GM21390 (cell line): ENCODE measurements at regions not wholly inside any gene's neighbourhood (a gene's known extent, or its start where the extent isn't known, plus 50 kb on each side); places are given as distances from the start of the nearest gene placed in this dataset.
"Not testable (repeated sequence)": the region's sequence is repeated elsewhere in the genome, so short reads cannot be mapped to it uniquely, and the experiment has no call there.

Experiments used
- ATAC-seq: cut with Tn5 transposase; IDR thresholded peaks from one replicate; pipeline ENCODE4 v1.9.1; 2021; ENCODE audit not compliant: unreplicated experiment

DNA sequence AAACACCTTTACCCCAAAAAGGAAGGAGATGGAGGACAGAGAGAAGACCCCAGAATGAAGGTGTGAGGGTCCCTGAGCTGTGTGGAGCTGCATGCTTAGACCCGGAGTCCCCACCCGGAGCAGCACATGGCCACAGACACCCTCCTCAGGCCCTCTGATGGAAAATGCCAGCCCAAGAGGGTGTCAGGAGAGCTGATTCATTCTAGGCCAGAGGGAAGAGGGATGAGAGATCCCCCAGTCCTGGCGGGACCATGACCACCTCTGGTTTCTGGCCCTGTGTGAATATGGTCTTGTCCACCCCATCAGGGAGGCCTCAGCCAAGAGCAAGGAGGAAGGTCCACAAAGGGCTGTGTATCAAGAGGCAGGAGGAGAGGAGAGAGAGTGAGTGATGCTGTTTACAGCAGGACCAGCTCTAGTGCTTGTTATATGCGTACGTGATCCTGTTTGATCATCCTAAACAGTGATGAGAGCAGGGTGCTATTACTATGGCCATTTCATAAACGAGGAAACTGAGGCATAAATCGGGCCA, 186.6 kb upstream of the HAAO start:
- no peak for ATAC-seq

DNA sequence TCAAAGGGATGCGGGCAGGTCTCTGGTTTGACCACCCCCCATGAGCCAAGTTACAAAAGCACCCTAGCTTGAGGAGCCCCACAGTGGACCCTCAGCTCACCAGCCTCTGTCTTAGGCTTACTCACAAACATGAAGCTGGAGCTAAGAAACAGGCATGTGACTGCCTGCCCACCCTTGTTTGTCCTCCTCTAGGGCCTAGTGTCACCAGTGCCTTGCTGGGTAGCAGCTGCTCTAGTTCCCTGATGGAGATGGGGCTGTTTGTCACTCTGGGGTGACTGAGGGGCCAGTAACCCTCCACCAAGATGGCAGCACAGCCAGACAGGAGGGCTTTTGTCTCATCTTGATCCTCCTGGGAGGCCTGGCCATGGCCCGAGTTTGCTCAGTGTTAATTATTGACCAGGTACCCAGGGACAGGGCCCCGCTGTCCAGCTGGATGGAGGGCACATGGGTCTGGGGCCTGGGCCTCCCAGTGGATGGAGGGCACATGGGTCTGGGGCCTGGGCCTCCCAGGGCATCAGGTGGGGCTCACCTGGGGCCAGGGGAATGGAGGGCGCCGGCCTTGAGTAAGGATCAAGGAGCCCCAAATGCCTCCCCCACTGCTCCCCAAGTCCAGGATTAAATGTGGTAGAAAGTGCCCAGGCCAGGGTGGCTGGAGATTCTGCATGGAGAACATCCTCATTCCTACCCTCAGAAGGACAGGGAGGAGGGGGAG, 185.9 kb upstream of the HAAO start:
- ATAC-seq, result no peak

DNA sequence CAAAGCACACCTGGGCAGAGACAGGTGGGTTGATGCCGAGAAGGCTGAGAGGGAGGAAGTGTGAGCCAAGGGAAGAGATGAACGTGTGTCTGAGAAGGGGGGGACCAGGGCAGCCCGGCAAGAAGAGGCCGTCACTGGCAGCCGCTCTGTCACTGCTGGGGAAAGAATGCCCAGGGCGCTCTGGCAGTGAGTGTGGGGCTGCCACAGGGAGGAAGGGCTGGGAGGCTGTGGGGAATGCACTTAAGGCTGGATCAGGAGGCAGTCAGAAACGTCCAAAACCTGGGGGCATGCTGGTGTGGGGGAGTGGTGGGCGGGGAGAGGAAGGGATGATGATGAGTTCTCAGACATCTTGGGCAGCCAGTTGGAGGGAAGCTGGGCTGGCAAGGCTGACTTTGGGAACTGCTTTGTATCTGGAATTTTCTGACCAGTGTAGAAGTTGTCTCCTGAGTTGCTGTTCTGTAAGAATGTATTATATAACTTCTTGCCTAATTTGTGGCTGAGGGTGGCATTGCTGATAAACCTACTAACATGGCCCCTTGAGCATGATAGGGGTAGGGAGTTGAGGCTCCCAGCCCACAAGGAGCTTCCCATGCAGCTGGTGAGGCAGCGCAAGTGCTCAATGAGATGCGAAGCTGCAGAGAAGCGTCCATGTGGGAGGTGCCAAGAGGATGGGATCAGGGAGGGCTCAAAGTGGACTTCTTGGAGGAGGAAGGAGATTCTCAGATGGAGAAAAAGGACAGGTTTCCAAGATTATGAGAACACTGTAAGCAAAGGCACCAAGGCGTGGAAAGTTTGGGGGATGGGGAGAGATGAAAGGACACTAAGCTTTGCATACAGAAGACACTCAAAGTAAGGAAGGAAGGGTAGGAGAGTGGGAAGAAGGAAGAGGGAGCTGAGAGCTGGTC, 185.1 kb upstream of the HAAO start:
- no peak for ATAC-seq

DNA sequence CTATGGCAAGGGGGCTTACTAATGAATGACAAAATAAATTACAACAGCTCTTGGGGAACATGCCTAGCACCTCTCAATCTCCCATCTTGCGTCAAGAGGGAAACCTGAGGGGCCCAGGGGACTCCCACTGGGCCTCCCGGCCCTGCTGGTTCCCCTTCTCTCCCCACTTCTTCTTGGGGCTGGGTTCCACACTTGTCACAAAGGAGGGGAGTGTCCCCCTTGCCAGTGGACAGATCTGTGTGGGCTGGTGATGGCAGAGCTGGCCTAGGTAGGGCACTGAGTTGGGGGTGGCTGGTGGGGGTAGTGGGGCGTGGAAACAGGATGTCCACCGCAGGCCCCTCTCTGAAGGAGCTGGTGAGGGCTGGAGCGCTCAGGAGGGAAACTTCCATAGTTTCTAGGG, 184.0 kb upstream of the HAAO start:
- no peak for ATAC-seq

GRCh38 chr2:42974721-42975717, 182.6 kb upstream of the HAAO start:
- ATAC-seq, result no peak

DNA sequence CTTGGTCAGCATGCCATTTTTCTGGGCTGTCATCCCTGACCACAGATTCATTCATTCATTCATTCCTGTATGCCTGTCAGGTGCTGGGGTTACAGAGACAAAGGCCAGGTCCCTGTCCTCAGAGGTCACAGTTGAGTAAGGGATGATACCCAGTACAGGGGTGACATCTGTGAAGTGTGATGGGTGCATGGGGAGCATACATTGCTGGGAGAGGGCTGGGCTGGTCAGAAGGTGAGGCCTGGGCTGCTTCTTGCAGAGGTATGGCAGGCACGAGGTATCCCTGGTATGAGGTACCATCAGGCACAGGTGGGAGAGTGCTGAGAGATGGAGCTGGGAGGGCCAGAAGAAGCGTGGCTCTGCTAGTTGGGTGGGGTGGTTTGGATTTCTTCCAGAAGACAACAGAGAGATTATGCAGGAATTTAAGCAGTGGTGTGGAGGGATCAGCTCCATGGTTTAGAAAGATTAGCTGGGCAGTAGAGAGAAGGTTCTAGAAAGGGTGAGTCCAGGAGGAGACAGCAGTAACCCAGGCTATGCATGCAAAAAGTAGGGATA, 181.9 kb upstream of the HAAO start:
- ATAC-seq, result no peak

- no peak for ATAC-seq
Observed at GRCh38 chr2:42973726-42974125, 181.3 kb upstream of the HAAO start.

GRCh38 chr2:42972933-42973516, 180.6 kb upstream of the HAAO start:
- ATAC-seq, result not testable (repeated sequence)

DNA sequence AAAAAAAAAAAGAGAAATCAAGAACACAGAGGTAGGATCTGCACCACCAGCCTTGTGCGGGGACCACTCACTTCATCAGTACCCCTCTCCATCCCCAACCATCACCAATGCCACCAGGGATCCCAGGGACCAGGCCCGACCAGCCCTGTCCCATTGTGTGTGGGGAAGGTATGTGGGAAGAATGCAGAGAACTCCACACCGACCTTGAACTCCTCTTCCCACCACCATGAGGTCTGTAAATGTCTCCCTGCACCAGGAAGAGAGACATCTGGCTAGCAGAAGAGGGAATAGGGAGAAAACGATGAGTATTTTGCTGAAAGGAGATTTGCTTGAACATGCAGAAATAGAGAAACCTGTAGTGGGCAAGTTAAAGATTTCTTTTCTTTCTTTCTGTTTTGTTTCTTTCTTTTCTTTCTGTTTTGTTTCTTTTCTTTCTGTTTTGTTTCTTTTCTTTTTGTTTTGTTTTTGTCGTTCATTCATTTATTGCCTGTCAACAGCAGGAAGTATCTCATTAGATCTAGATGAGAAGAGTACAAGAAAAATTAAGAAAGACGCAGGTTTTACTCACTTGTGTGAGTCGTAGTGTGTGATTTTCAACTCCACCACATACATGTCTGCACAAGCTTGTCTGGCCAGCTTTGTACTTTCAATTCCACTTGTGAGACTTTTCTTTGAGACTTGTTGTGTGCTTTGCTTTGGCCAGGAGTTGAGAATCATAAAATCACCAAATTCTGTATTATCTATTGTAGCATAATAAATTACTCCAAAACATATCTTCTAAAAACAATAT, 179.8 kb upstream of the HAAO start:
- ATAC-seq, result no peak

- no peak for ATAC-seq
Observed at GRCh38 chr2:42971381-42971780, 179.0 kb upstream of the HAAO start.

- ATAC-seq, result no peak
Observed at GRCh38 chr2:42970151-42970550, 177.8 kb upstream of the HAAO start.

- no peak for ATAC-seq
Observed at GRCh38 chr2:42969231-42970150, 177.1 kb upstream of the HAAO start.

DNA sequence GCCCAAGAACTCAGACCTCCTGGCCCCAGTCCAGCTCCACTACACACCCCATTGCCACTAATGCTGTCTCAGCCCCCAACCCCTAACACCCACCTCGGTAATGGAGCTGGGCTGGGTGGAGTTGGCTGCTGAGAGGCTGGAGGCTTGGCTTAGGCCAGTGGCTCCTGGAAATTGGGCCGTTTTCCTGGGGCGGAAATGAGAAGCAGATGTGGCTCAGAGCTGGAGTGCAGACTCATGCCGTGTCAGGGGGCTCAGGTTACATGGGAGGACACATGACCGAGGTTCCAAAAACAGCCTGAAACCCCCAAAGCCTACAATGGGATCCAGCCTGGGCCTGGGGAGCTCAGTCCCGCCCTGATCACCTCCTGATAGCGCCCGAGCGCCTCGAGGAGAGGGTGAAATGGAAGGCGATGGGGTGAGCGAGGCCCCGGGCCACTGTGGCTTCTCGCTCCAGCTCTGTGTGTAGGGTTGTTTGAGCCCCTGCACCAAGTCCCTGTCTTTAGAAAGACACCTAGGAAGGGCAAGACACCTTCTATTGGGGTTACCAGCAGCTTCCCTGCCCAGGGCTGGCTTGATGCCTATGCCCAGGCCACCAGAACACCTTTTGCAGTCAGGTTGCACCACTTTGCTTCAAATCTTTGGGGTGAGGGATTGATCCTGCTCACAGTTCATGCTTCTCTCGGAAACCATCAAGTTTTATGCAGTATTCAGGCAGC, 175.7 kb upstream of the HAAO start:
- no peak for ATAC-seq

GRCh38 chr2:42965910-42966309, 173.5 kb upstream of the HAAO start:
- no peak for ATAC-seq

DNA sequence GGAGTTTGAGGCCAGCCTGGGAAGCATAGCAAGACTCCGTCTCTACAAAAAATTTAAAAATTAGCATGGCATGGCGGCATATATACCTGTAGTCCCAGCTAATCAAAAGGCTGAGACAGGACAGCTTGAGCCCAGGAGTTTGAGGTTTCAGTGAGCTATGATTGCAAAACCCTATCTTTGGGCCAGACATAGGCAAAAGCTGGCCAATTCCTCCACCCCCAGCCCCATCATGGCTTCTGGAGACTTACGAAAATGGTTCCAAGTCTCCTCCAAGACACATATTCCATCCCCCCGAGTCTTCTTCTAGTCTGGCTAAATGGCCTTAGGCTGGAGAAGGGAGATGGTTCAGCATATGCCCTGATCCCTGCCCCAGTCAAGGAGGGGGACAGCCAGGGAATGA, 172.8 kb upstream of the HAAO start:
- ATAC-seq, result no peak

GRCh38 chr2:42964439-42965083, 172.2 kb upstream of the HAAO start:
- no peak for ATAC-seq

DNA sequence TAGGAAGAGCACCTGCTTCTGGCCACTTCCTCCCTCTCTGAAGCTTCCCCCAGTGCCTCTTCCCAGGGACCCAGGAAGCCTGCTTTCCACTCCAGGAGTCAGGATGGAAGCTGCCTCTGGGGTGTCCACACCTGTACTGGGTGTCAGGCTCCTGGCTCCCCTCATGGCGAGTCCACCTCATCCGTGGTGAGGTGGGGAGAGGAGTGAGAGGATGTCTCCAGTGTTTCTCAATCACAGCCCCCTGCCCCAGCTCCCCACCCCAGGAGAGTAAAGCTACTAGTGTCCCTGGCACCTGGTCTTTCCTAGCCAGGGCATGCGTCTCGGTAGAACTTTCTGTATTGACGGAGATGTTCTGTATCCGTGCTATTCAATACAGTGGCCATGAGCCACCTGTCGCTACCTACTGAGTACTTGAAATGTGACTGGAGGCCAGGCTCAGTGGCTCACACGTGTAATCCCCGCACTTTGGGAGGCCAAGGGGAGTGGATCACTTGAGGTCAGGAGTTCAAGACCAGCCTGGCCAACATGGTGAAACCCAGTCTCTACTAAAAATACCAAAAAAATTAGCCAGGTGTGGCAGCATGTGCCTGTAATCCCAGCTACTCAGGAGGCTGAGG, 171.2 kb upstream of the HAAO start:
- ATAC-seq, result no peak
